A549 (cell line): ENCODE measurements at regions not wholly inside any gene's neighbourhood (a gene's known extent, or its start where the extent isn't known, plus 50 kb on each side); places are given as distances from the start of the nearest gene placed in this dataset.

Experiments
- ATAC-seq, 2 experiments: fragments of 200-7000 bp in 1 of 2; fragments of >200 bp in 1 of 2; cut with Nextera tagmentation in 1 of 2; cut with Tn5 transposase in 1 of 2; 3 replicates each; pipeline versions ENCODE4 v1.8.0 to v1.9.1; 2018 to 2020; ENCODE audit warnings: mild to moderate bottlenecking in 1 of 2, moderate library complexity in 1 of 2
- CTCF ChIA-PET: fragments of 300-600 bp; sonication (Branson Sonifier 250); formaldehyde crosslinking; extraction: SDS; loops from one replicate; lab custom pipeline; 2021; ENCODE audit warnings: antibody characterized with exemption, inconsistent platforms; lab: Yijun Ruan, JAX
- POLR2A ChIA-PET: fragments of 350-600 bp; formaldehyde crosslinking; extraction: SDS; loops from one replicate; lab custom pipeline; 2021; ENCODE audit warnings: antibody characterized with exemption, inconsistent platforms; lab: Yijun Ruan, JAX
- DNase-seq, 2 experiments: peaks; one replicate each; pipeline versions ENCODE4 v3.0.0 to v3.0.0-alpha.2; 2011 to 2016; ENCODE audit warnings: low read depth in 1 of 2, low spot score in 1 of 2
- FAIRE-seq: peaks from 2 replicates; lab custom pipeline; 2011; peaks lifted over from hg19 to GRCh38; lab: Jason Lieb, UNC
- H3K27ac ChIP-seq, 2 experiments: fragments of >200 bp; sonication (Bioruptor Twin); formaldehyde crosslinking; 3 replicates each; pipeline ENCODE4 v1.5.1; 2016 to 2017
- H3K4me1 ChIP-seq: fragments of >200 bp; sonication (Bioruptor Twin); formaldehyde crosslinking; 3 replicates; pipeline ENCODE4 v1.6.1; 2016
- H3K4me2 ChIP-seq: fragments of >200 bp; sonication (Bioruptor Twin); formaldehyde crosslinking; 3 replicates; pipeline ENCODE4 v1.6.1; 2016
- H3K4me3 ChIP-seq: fragments of >200 bp; sonication (Bioruptor Twin); formaldehyde crosslinking; 3 replicates; pipeline ENCODE4 v1.5.1; 2016
- H3K9me3 ChIP-seq: fragments of >200 bp; sonication (Bioruptor Twin); formaldehyde crosslinking; 3 replicates; pipeline ENCODE4 v1.6.1; 2016
- CBX8 ChIP-seq: fragments of 200-600 bp; sonication (generic); IDR thresholded peaks from 2 replicates; pipeline ENCODE4 v1.6.1; 2016
- CHD4 ChIP-seq: fragments of 200-600 bp; sonication (generic); IDR thresholded peaks from 2 replicates; pipeline ENCODE4 v1.6.1; 2016; ENCODE audit warnings: antibody characterized with exemption, mild to moderate bottlenecking, borderline replicate concordance
- CTCF ChIP-seq: fragments of >200 bp; sonication (Bioruptor Twin); formaldehyde crosslinking; IDR thresholded peaks from 3 replicates; pipeline ENCODE4 v1.5.1; 2016
- EP300 ChIP-seq, 2 experiments: fragments of >200 bp; sonication (Bioruptor Twin); formaldehyde crosslinking; IDR thresholded peaks; 2 replicates in 1 of 2; 3 replicates in 1 of 2; pipeline ENCODE4 v1.6.1; 2016 to 2017
- FOXS1 ChIP-seq: fragments of 250-450 bp; sonication (Bioruptor Pico); IDR thresholded peaks from 2 replicates; pipeline ENCODE4 v1.5.0; 2020; ENCODE audit warnings: mild to moderate bottlenecking, moderate library complexity
- HDAC2 ChIP-seq: fragments of 200-600 bp; sonication (generic); IDR thresholded peaks from 2 replicates; pipeline ENCODE4 v1.6.1; 2016
- HES2 ChIP-seq: fragments of >200 bp; sonication (Bioruptor Twin); formaldehyde crosslinking; IDR thresholded peaks from 2 replicates; pipeline ENCODE4 v1.6.1; 2016
- HMGXB4 ChIP-seq: fragments of 250-450 bp; sonication (Bioruptor Pico); IDR thresholded peaks from 2 replicates; pipeline ENCODE4 v1.5.0; 2021; ENCODE audit warnings: mild to moderate bottlenecking, moderate library complexity, borderline replicate concordance
- JUN ChIP-seq, 2 experiments: fragments of >200 bp; sonication (Bioruptor Twin); formaldehyde crosslinking; IDR thresholded peaks; 2 replicates in 1 of 2; 3 replicates in 1 of 2; pipeline ENCODE4 v1.6.1; 2016 to 2017
- JUNB ChIP-seq: fragments of >200 bp; sonication (Bioruptor Twin); formaldehyde crosslinking; IDR thresholded peaks from 2 replicates; pipeline ENCODE4 v1.6.1; 2016
- MAZ ChIP-seq: fragments of 150-350 bp; IDR thresholded peaks from 2 replicates; pipeline ENCODE4 v1.6.1; 2014; ENCODE audit warnings: antibody characterized with exemption, low read depth, low read length, borderline replicate concordance
- PBX3 ChIP-seq: IDR thresholded peaks from 2 replicates; pipeline ENCODE4 v1.6.1; 2012
- PHF8 ChIP-seq: fragments of 200-600 bp; sonication (generic); IDR thresholded peaks from 2 replicates; pipeline ENCODE4 v1.6.1; 2016; ENCODE audit warnings: low read depth, mild to moderate bottlenecking, antibody characterized with exemption, moderate library complexity, borderline replicate concordance
- RARB ChIP-seq: fragments of 250-450 bp; sonication (Bioruptor Pico); IDR thresholded peaks from 2 replicates; pipeline ENCODE4 v1.8.0; 2021; ENCODE audit warnings: mild to moderate bottlenecking, moderate library complexity
- ZC3H11A ChIP-seq: fragments of 450-650 bp; IDR thresholded peaks from 2 replicates; pipeline ENCODE4 v1.6.1; 2014; ENCODE audit warnings: antibody characterized with exemption, mild to moderate bottlenecking
- ZFP36 ChIP-seq: fragments of 450-650 bp; IDR thresholded peaks from 2 replicates; pipeline ENCODE4 v1.6.1; 2014; ENCODE audit warnings: borderline replicate concordance; ENCODE audit not compliant: partially characterized antibody
- ZNF302 ChIP-seq: fragments of 250-450 bp; sonication (Bioruptor Pico); IDR thresholded peaks from 2 replicates; pipeline ENCODE4 v1.9.0; 2021; ENCODE audit warnings: inconsistent platforms, mild to moderate bottlenecking, moderate library complexity
- WGBS: methylation state at CpG from one replicate; pipeline ENCODE4 v1.1.6; 2017; ENCODE audit errors: missing lambda C conversion rate; 5-methylcytosine and 5-hydroxymethylcytosine counted together

GRCh38 chr16:73916829-73917594 lies 379.6 kb upstream of the PSMD7 start:
- ATAC-seq (no peak), DNase-seq (no peak), FAIRE-seq (no peak)
- H3K4me2 ChIP-seq: no peak overlapping the region
- no peaks in the 10 kb centered on the region for H3K9me3 ChIP-seq
- 3% methylated on average over 10 of the region's 10 CpGs for WGBS
- H3K4me3 ChIP-seq: no peak overlapping the region
- TF ChIP-seq CTCF: no peak
- no peak for TF ChIP-seq HMGXB4 (CRISPR knock-in tag)
- TF ChIP-seq HES2: no peak
- TF ChIP-seq EP300 (IDR thresholded peaks at IDR 0.05): no peak
- no peak for TF ChIP-seq FOXS1 (CRISPR knock-in tag)
- no peak for TF ChIP-seq ZFP36
- TF ChIP-seq CHD4: no peak
- CTCF ChIA-PET: no interaction called here
- H3K27ac ChIP-seq: no peak overlapping the region
- no peaks in the 10 kb centered on the region for H3K4me1 ChIP-seq
- POLR2A ChIA-PET: no interaction called here

GRCh38 chr16:73915935-73916334 lies 380.7 kb upstream of the PSMD7 start:
- WGBS: 9% methylated on average over 4 of the region's 4 CpGs
- FAIRE-seq (no peak), ATAC-seq (no peak), DNase-seq (no peak)
- POLR2A ChIA-PET: no interaction called here
- CTCF ChIA-PET: no interaction called here
- H3K4me1 ChIP-seq: no peaks in the 10 kb centered on the region
- no peaks in the 10 kb centered on the region for H3K9me3 ChIP-seq
- TF ChIP-seq PHF8: no peak
- TF ChIP-seq HES2: no peak
- no peak for TF ChIP-seq ZFP36
- no peak for TF ChIP-seq JUNB
- TF ChIP-seq PBX3: no peak
- no peak for TF ChIP-seq CBX8
- no peak for TF ChIP-seq JUN (IDR thresholded peaks at IDR 0.05)
- TF ChIP-seq MAZ: no peak
- TF ChIP-seq HDAC2: no peak
- H3K4me2 ChIP-seq: no peak overlapping the region
- H3K27ac ChIP-seq: no peak overlapping the region
- H3K4me3 ChIP-seq: no peak overlapping the region

GRCh38 chr16:73915140-73915539 lies 381.5 kb upstream of the PSMD7 start:
- Histone ChIP-seq H3K27ac (no peak overlapping the region), H3K4me2 (no peak overlapping the region), H3K4me3 (no peak overlapping the region), H3K4me1 (no peaks in the 10 kb centered on the region), H3K9me3 (no peaks in the 10 kb centered on the region)
- TF ChIP-seq CBX8 (no peak), ZC3H11A (no peak), RARB (CRISPR knock-in tag) (no peak), ZNF302 (CRISPR knock-in tag) (no peak), FOXS1 (CRISPR knock-in tag) (no peak), JUNB (no peak)
- 4% methylated on average over 5 of the region's 5 CpGs for WGBS
- POLR2A ChIA-PET: no interaction called here
- DNase-seq (no peak), FAIRE-seq (no peak), ATAC-seq (no peak)
- CTCF ChIA-PET: no interaction called here
